H9 (cell line): ENCODE measurements at regions not wholly inside any gene's neighbourhood (a gene's known extent, or its start where the extent isn't known, plus 50 kb on each side); places are given as distances from the start of the nearest gene placed in this dataset.

Source experiments
- DNase-seq: peaks from one replicate; pipeline ENCODE4 v3.0.0-alpha.2; 2017
- H2AFZ ChIP-seq: one replicate; pipeline ENCODE4 v1.6.1; 2013; ENCODE audit warnings: mild to moderate bottlenecking, low read length, control low read depth, moderate library complexity
- H2AK5ac ChIP-seq: 2 replicates; pipeline ENCODE4 v1.6.1; 2013; ENCODE audit warnings: low read length, control low read depth, mixed read lengths; ENCODE audit not compliant: insufficient read length
- H2BK120ac ChIP-seq: one replicate; pipeline ENCODE4 v1.6.1; 2013; ENCODE audit warnings: low read depth, mild to moderate bottlenecking, low read length, control low read depth, inconsistent platforms; ENCODE audit not compliant: poor library complexity, severe bottlenecking
- H2BK12ac ChIP-seq: 2 replicates; pipeline ENCODE4 v1.6.1; 2013; ENCODE audit warnings: low read length, control low read depth, mixed read lengths, low read depth; ENCODE audit not compliant: insufficient read length
- H2BK15ac ChIP-seq: 2 replicates; pipeline ENCODE4 v1.6.1; 2013; ENCODE audit warnings: low read depth, low read length, control low read depth
- H2BK20ac ChIP-seq: one replicate; pipeline ENCODE4 v1.6.1; 2013; ENCODE audit warnings: low read depth, mild to moderate bottlenecking, low read length, control low read depth, inconsistent platforms; ENCODE audit not compliant: poor library complexity, severe bottlenecking
- H2BK5ac ChIP-seq: 2 replicates; pipeline ENCODE4 v1.6.1; 2013; ENCODE audit warnings: low read length, control low read depth, mixed read lengths; ENCODE audit not compliant: insufficient read length
- H3K14ac ChIP-seq: 2 replicates; pipeline ENCODE4 v1.6.1; 2013; ENCODE audit warnings: low read length, control low read depth; ENCODE audit not compliant: insufficient read depth
- H3K18ac ChIP-seq: 2 replicates; pipeline ENCODE4 v1.6.1; 2013; ENCODE audit warnings: low read depth, mild to moderate bottlenecking, mixed read lengths, low read length, control low read depth; ENCODE audit not compliant: insufficient read length
- H3K23ac ChIP-seq: 2 replicates; pipeline ENCODE4 v1.6.1; 2013; ENCODE audit warnings: low read length, control low read depth, mixed read lengths, low read depth; ENCODE audit not compliant: insufficient read length
- H3K23me2 ChIP-seq: 2 replicates; pipeline ENCODE4 v1.6.1; 2013; ENCODE audit warnings: low read depth, mild to moderate bottlenecking, mixed read lengths, low read length, control low read depth; ENCODE audit not compliant: insufficient read length, poor library complexity, severe bottlenecking
- H3K27ac ChIP-seq: 2 replicates; pipeline ENCODE4 v1.5.1; 2013; ENCODE audit warnings: low read length, control low read depth, mixed read lengths, low read depth; ENCODE audit not compliant: insufficient read length
- H3K27me3 ChIP-seq: 2 replicates; pipeline ENCODE4 v1.6.1; 2013; ENCODE audit warnings: low read length, control low read depth, inconsistent platforms; ENCODE audit not compliant: insufficient read depth
- H3K4ac ChIP-seq: 2 replicates; pipeline ENCODE4 v1.6.1; 2013; ENCODE audit warnings: low read depth, mild to moderate bottlenecking, control low read depth, inconsistent platforms, low read length, moderate library complexity
- H3K4me1 ChIP-seq: 2 replicates; pipeline ENCODE4 v1.6.1; 2013; ENCODE audit warnings: low read length, control low read depth, inconsistent platforms; ENCODE audit not compliant: insufficient read depth
- H3K4me2 ChIP-seq: 2 replicates; pipeline ENCODE4 v1.6.1; 2013; ENCODE audit warnings: low read length, control low read depth, mixed read lengths; ENCODE audit not compliant: insufficient read length, insufficient read depth
- H3K56ac ChIP-seq: 2 replicates; pipeline ENCODE4 v1.6.1; 2013; ENCODE audit warnings: low read depth, mild to moderate bottlenecking, mixed read lengths, low read length, control low read depth; ENCODE audit not compliant: insufficient read length
- H3K79me1 ChIP-seq: 2 replicates; pipeline ENCODE4 v1.6.1; 2013; ENCODE audit warnings: low read depth, mild to moderate bottlenecking, moderate library complexity, low read length, control low read depth, inconsistent platforms; ENCODE audit not compliant: insufficient read depth, poor library complexity, severe bottlenecking
- H3K79me2 ChIP-seq: 2 replicates; pipeline ENCODE4 v1.6.1; 2013; ENCODE audit warnings: low read length, control low read depth, inconsistent platforms; ENCODE audit not compliant: insufficient read depth
- H3K9ac ChIP-seq: 2 replicates; pipeline ENCODE4 v1.6.1; 2013; ENCODE audit warnings: low read length, control low read depth, mixed read lengths; ENCODE audit not compliant: insufficient read length; ENCODE audit errors: extremely low read depth
- H3K9me3 ChIP-seq: one replicate; pipeline ENCODE4 v1.6.1; 2013; ENCODE audit warnings: low read depth, low read length, inconsistent platforms; ENCODE audit not compliant: control insufficient read depth
- H3T11ph ChIP-seq: one replicate; pipeline ENCODE4 v1.6.1; 2013; ENCODE audit warnings: mild to moderate bottlenecking, low read length, control low read depth, inconsistent platforms
- H4K20me1 ChIP-seq: one replicate; pipeline ENCODE4 v1.6.1; 2013; ENCODE audit not compliant: control insufficient read depth, insufficient read length, insufficient read depth
- H4K5ac ChIP-seq: 2 replicates; pipeline ENCODE4 v1.6.1; 2013; ENCODE audit warnings: low read depth, mild to moderate bottlenecking, mixed read lengths, low read length, control low read depth; ENCODE audit not compliant: insufficient read length
- H4K8ac ChIP-seq: replicated peaks from 2 replicates; pipeline ENCODE4 v1.6.1; 2013; ENCODE audit warnings: low read length, control low read depth, mixed read lengths, low read depth; ENCODE audit not compliant: insufficient read length
- H4K91ac ChIP-seq: 2 replicates; pipeline ENCODE4 v1.6.1; 2013; ENCODE audit warnings: low read depth, mild to moderate bottlenecking, moderate library complexity, mixed read lengths, low read length, control low read depth; ENCODE audit not compliant: insufficient read length
- H3K27ac Mint-ChIP-seq, 3 experiments: 2 replicates in 2 of 3; 3 replicates in 1 of 3; pipeline ENCODE4 v1.8.0; 2020 to 2021; ENCODE audit warnings: mixed read lengths in 3 of 3, mild to moderate bottlenecking in 1 of 3, moderate library complexity in 1 of 3
- H3K27me3 Mint-ChIP-seq: 2 replicates; pipeline ENCODE4 v1.8.0; 2021; ENCODE audit warnings: low read depth, mild to moderate bottlenecking, moderate library complexity, mixed read lengths
- H3K36me3 Mint-ChIP-seq, 3 experiments: 2 replicates in 2 of 3; 3 replicates in 1 of 3; pipeline ENCODE4 v1.8.0; 2020 to 2021; ENCODE audit warnings: low read depth in 3 of 3, mixed read lengths in 3 of 3; ENCODE audit not compliant: insufficient read depth in 1 of 3
- H3K4me1 Mint-ChIP-seq, 2 experiments: 2 replicates each; pipeline ENCODE4 v1.8.0; 2020; ENCODE audit warnings: mixed read lengths in 2 of 2
- H3K4me3 Mint-ChIP-seq, 2 experiments: 2 replicates in 1 of 2; 3 replicates in 1 of 2; pipeline ENCODE4 v1.8.0; 2020 to 2021; ENCODE audit warnings: mild to moderate bottlenecking in 2 of 2, mixed read lengths in 2 of 2, moderate library complexity in 1 of 2
- H3K9me3 Mint-ChIP-seq, 2 experiments: 2 replicates in 1 of 2; 3 replicates in 1 of 2; pipeline ENCODE4 v1.8.0; 2020; ENCODE audit warnings: mild to moderate bottlenecking in 2 of 2, mixed read lengths in 2 of 2, moderate library complexity in 1 of 2
- CTCF ChIP-seq: fragments of 200-600 bp; sonication (generic); conservative IDR thresholded peaks from 3 replicates; pipeline ENCODE4 v1.8.0; 2021; ENCODE audit warnings: antibody characterized with exemption, mild to moderate bottlenecking
- WGBS: extraction: QIAGEN DNeasy Blood & Tissue Kit; methylation state at CpG from one replicate; pipeline ENCODE4 v1.1.7; 2013; ENCODE audit warnings: missing lambda C conversion rate, low lambda C conversion rate, mixed read lengths; ENCODE audit not compliant: insufficient read length; ENCODE audit errors: extremely low coverage; 5-methylcytosine and 5-hydroxymethylcytosine counted together

- Histone ChIP-seq H2BK20ac (no peak overlapping the region), H4K20me1 (no peaks in the 10 kb centered on the region), H2AFZ (no peak overlapping the region), H3K79me2 (no peaks in the 10 kb centered on the region), H3K27ac (no peak overlapping the region), H3K79me1 (no peaks in the 10 kb centered on the region), H3K14ac (no peak overlapping the region), H2BK120ac (no peak overlapping the region), H3K56ac (no peak overlapping the region), H4K91ac (no peak overlapping the region), H3K23ac (no peak overlapping the region), H2BK12ac (no peak overlapping the region), H3K4me1 (no peaks in the 10 kb centered on the region), H4K8ac (no peak overlapping the region), H3K4ac (no peak overlapping the region), H2BK5ac (no peak overlapping the region), H3K9ac (no peak overlapping the region), H3K9me3 (no peaks in the 10 kb centered on the region), H3K18ac (no peak overlapping the region), H3K27me3 (no peaks in the 10 kb centered on the region), H4K5ac (no peak overlapping the region), H2AK5ac (no peak overlapping the region), H3T11ph (no peak overlapping the region), H2BK15ac (no peak overlapping the region), H3K23me2 (no peaks in the 10 kb centered on the region), H3K4me2 (no peak overlapping the region)
- Mint-ChIP-seq H3K4me3 (peak overlapping the region in 1 of 2 experiments; percentile 8; a peak in 1 of 5 replicates), H3K4me1 (peaks cover 28 to 38% of the 10 kb centered on the region in 2 experiments), H3K36me3 (peaks cover 0 to 6% (median 5%) of the 10 kb centered on the region in 3 experiments; a peak in 1 of 7 replicates), H3K9me3 (no peaks in the 10 kb centered on the region), H3K27me3 (peaks cover 5% of the 10 kb centered on the region; the same call in 1 of the 2 replicates), H3K27ac (peak overlapping the region in 2 of 3 experiments; percentile 3 to 32; a peak in 3 of 7 replicates)
- no peak for TF ChIP-seq CTCF
- no peak for DNase-seq
- no CpG with 5 or more reads among the region's 1 CpG for WGBS
These were observed 164.7 kb upstream of the MYL2 start for GRCh38 chr12:111085096-111085495.
